Duodenal mucosa (tissue), 2 donors: ENCODE measurements at regions not wholly inside any gene's neighbourhood (a gene's known extent, or its start where the extent isn't known, plus 50 kb on each side); places are given as distances from the start of the nearest gene placed in this dataset.

Experiments
- H3K27ac ChIP-seq: one replicate; pipeline ENCODE4 v1.7.0; 2013; ENCODE audit warnings: low read depth, low read length
- H3K27me3 ChIP-seq, 2 donors: one replicate each; pipeline ENCODE4 v1.7.0; 2013; ENCODE audit warnings: low read length in 2 of 2, control low read depth in 1 of 2; ENCODE audit not compliant: insufficient read depth in 2 of 2, control insufficient read depth in 1 of 2
- H3K36me3 ChIP-seq, 2 donors: one replicate each; pipeline ENCODE4 v1.7.0; 2013; ENCODE audit warnings: low read length in 2 of 2, control low read depth in 1 of 2; ENCODE audit not compliant: insufficient read depth in 2 of 2, control insufficient read depth in 1 of 2
- H3K4me1 ChIP-seq, 2 donors: one replicate each; pipeline ENCODE4 v1.7.0; 2013; ENCODE audit warnings: low read length in 2 of 2, control low read depth in 1 of 2; ENCODE audit not compliant: insufficient read depth in 2 of 2, control insufficient read depth in 1 of 2
- H3K4me3 ChIP-seq, 2 donors: one replicate each; pipeline ENCODE4 v1.7.0; 2013; ENCODE audit warnings: low read length in 2 of 2, low read depth in 1 of 2
- H3K9ac ChIP-seq, 2 donors: one replicate each; pipeline ENCODE4 v1.7.0; 2013; ENCODE audit warnings: low read length in 2 of 2, low read depth in 1 of 2
- H3K9me3 ChIP-seq, 2 donors: one replicate each; pipeline ENCODE4 v1.7.0; 2013; ENCODE audit warnings: low read length in 2 of 2, control low read depth in 1 of 2; ENCODE audit not compliant: control insufficient read depth in 1 of 2

DNA sequence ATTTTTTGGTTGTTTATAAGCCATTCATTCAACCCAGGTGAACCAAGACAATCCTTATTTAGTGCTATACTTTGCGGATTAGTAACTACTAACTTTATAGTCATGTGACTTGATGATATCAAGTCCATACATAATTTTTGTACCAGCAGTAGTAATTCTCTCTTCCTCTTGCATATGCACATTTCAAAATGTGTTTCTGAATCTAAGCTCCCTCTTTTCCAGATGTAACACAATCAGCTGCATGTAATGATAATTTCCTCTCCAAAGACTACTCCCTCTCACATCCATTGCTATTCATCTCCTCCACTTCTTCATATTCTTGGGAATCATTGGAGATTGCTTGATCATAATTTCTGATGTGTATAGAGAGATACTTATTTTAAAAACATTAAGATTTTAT lies 510.1 kb upstream of the CDH18 start:
- H3K4me1 ChIP-seq: no peaks in the 10 kb centered on the region
- no peak overlapping the region for H3K4me3 ChIP-seq
- no peaks in the 10 kb centered on the region for H3K27me3 ChIP-seq
- H3K36me3 ChIP-seq: no peaks in the 10 kb centered on the region
- H3K27ac ChIP-seq: no peak overlapping the region
- no peak overlapping the region for H3K9ac ChIP-seq
- peaks cover 0 to 4% of the 10 kb centered on the region in 2 donors for H3K9me3 ChIP-seq

DNA sequence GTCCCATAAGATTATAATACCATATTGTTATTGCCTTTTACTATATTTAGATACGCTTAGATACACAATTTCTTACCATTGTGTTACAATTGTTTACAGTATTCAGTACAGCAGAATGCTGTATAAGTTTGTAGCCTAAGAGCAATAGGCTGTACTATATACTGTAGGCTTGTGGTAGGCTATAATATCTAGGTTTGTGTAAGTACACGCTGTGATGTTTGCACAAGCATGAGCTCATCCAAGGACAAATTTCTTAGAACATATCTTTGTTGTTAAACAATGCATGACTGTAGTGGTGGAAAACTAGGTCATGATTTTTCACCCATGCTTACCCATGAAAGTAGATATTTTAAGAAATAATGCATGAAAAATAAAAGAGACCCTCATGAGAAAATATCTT lies 509.4 kb upstream of the CDH18 start:
- H3K36me3 ChIP-seq: no peaks in the 10 kb centered on the region
- no peak overlapping the region for H3K4me3 ChIP-seq
- no peaks in the 10 kb centered on the region for H3K4me1 ChIP-seq
- peaks cover 0 to 4% of the 10 kb centered on the region in 2 donors for H3K9me3 ChIP-seq
- H3K9ac ChIP-seq: no peak overlapping the region
- H3K27me3 ChIP-seq: no peaks in the 10 kb centered on the region
- H3K27ac ChIP-seq: no peak overlapping the region

DNA sequence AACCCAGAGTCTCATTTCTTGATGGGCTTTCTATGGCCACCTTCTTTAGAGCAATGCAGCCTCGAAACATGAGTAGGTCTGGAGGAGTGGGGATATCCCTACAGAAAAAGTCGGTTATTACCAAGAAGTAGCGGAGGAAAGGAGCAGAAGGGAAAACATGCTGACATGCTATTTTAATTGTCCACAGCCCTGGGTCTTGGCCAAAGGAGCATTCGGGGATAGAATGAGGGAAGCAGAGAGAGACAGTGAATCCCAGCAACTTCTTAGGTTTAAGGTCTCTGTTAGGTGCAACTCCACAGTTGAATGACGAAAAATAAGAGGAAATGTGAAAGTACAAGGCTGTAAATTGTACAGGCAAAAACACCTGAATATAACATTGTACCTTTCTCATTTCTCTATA lies 506.7 kb upstream of the CDH18 start:
- no peaks in the 10 kb centered on the region for H3K36me3 ChIP-seq
- no peaks in the 10 kb centered on the region for H3K27me3 ChIP-seq
- H3K4me3 ChIP-seq: no peak overlapping the region
- no peaks in the 10 kb centered on the region for H3K4me1 ChIP-seq
- H3K9ac ChIP-seq: no peak overlapping the region
- no peak overlapping the region for H3K27ac ChIP-seq
- H3K9me3 ChIP-seq: peaks cover 4 to 5% of the 10 kb centered on the region in 2 donors

DNA sequence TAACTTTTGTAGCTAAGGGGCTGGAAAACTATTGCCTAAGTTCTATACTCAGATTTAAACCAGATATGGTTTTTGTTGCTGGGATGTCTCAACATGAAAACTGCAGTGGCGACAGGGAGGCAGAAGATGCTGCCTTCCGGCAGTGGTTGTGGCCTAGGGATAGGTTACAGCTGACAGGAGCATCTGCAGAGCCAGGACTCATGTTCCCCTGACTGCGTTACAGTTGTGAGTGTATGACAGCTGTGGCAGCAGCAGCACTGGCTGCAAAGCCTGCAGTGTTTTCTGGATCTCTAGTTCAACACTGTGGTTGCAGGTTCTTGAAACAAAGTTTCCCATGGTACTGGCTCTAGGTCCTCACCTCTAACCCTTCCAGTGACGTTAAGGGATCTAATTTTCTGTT lies 498.8 kb upstream of the CDH18 start:
- H3K4me1 ChIP-seq: no peaks in the 10 kb centered on the region
- H3K36me3 ChIP-seq: no peaks in the 10 kb centered on the region
- H3K9me3 ChIP-seq: peaks cover 5 to 9% of the 10 kb centered on the region in 2 donors
- H3K4me3 ChIP-seq: no peak overlapping the region
- no peaks in the 10 kb centered on the region for H3K27me3 ChIP-seq
- no peak overlapping the region for H3K9ac ChIP-seq
- no peak overlapping the region for H3K27ac ChIP-seq

DNA sequence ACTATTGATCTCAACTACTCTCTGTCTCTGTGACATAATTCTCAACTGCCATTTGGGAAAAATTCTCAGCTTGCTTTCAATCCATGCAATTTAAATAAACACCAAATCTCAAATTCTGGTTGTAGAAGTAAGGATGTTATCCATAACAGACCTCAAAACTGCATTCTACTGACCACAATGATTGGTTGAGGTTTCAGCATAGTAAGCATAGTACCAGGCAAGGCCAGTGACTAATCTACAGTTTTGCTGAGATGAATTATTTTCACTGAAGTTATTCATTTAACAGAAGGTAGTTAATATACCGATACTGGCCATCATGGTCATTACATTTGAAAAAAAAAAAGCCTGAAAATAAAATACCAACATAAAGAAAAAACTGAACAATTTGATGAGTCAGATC lies 488.0 kb upstream of the CDH18 start:
- H3K9ac ChIP-seq: no peak overlapping the region
- no peak overlapping the region for H3K4me3 ChIP-seq
- H3K36me3 ChIP-seq: no peaks in the 10 kb centered on the region
- H3K4me1 ChIP-seq: no peaks in the 10 kb centered on the region
- H3K9me3 ChIP-seq: peaks cover 17 to 18% of the 10 kb centered on the region in 2 donors
- no peak overlapping the region for H3K27ac ChIP-seq
- H3K27me3 ChIP-seq: no peaks in the 10 kb centered on the region

DNA sequence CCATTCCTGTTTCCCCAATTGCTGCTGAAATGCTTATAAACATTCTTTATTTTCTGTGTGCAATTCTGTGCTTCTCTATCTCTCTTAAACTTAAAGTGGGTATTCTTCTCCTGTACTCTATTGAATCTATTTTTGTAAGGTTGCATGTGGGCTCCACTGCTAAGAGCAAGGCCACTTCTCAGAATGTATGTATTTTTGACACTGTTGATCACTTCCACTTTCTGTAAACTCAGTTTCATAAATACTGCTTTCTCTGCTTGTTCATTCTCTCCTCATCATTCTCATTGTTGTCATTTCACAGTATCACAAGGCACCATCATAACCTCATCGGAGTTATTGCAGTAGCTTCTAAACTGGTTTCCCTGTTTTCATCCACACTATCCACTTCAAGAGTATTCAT lies 483.0 kb upstream of the CDH18 start:
- H3K4me3 ChIP-seq: no peak overlapping the region
- H3K27ac ChIP-seq: no peak overlapping the region
- no peaks in the 10 kb centered on the region for H3K27me3 ChIP-seq
- H3K4me1 ChIP-seq: no peaks in the 10 kb centered on the region
- peaks cover 3 to 9% of the 10 kb centered on the region in 2 donors for H3K9me3 ChIP-seq
- no peaks in the 10 kb centered on the region for H3K36me3 ChIP-seq
- H3K9ac ChIP-seq: no peak overlapping the region

DNA sequence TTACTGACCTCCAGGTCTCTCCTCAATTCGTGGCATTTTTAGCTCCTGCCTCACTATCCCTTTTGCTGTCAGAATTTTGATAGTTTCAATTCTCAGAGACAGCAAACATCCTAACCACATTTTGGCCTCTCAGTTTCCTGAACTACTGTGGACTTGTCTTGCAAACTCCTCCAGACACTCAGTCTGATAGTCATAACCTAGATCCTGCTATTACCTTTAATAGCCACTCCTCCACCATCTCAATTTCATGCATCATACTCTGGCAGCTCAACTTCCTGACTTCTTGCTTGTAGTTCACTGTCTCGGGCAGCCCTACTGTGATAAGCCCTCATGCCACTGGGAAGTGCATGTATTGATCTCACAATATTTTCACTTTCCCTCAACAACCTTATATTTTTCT lies 481.8 kb upstream of the CDH18 start:
- Histone ChIP-seq H3K4me1 (no peaks in the 10 kb centered on the region), H3K27me3 (no peaks in the 10 kb centered on the region), H3K27ac (no peak overlapping the region), H3K9me3 (peaks cover 3 to 9% of the 10 kb centered on the region in 2 donors), H3K9ac (no peak overlapping the region), H3K4me3 (no peak overlapping the region), H3K36me3 (no peaks in the 10 kb centered on the region)

DNA sequence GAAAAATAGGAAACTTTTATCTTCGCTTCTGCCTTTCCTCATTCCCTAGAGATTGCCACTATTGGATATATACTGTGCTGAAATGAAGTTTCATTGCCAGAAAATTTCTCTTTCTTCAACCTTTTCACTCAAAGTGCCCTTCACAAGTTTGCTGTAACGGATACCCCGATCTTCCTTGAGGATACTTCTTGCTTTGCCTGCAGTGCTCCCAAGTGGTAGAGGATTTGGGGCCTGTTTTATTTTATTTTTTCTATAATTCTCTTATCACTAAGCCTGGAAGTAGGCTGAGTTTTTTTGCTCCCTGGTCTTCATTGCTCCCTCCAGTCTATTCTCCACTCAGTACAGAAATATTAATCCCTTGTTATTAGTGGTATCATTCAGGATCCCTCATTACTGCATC lies 481.4 kb upstream of the CDH18 start:
- Histone ChIP-seq H3K27me3 (no peaks in the 10 kb centered on the region), H3K36me3 (no peaks in the 10 kb centered on the region), H3K27ac (no peak overlapping the region), H3K4me1 (no peaks in the 10 kb centered on the region), H3K4me3 (no peak overlapping the region), H3K9ac (no peak overlapping the region), H3K9me3 (peaks cover 3 to 6% of the 10 kb centered on the region in 2 donors)

DNA sequence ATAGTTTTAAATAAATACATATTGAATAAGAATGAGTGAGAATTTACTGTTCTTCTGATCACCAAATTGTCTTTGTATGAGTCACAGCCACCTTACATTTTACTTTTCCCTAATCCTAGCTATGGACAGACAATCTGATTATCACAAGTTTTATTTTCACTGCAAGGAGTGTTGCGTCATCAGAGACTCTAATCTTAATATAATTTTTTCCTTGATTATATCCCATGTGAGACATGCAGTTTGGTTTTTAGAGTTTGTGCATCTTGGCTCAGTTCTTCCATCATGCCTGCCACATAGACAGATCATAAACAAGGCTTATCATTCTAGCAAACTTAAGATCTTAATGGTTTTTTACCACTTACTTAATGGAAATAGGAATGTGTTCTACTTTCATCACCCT lies 478.5 kb upstream of the CDH18 start:
- H3K27ac ChIP-seq: no peak overlapping the region
- peaks cover 6 to 10% of the 10 kb centered on the region in 2 donors for H3K9me3 ChIP-seq
- H3K9ac ChIP-seq: no peak overlapping the region
- no peaks in the 10 kb centered on the region for H3K4me1 ChIP-seq
- no peaks in the 10 kb centered on the region for H3K36me3 ChIP-seq
- H3K4me3 ChIP-seq: no peak overlapping the region
- no peaks in the 10 kb centered on the region for H3K27me3 ChIP-seq

DNA sequence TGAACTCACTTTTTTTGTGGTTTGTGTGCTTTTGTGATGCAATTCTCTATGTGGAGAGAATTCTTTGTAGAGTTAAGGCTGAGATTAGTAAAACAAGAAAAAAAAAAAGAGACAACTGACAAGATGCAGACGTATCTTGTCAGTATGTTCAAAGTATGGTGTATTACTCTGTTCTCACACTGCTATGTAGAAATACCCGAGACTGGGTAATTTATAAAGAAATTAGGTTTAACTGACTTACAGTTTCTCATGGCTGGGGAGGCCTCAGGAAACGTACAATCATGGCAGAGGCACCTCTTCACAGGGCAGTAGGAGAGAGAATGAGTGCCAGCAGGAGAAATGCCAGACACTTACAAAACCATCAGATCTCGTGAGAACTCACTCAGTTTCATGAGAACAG lies 475.2 kb upstream of the CDH18 start:
- no peak overlapping the region for H3K9ac ChIP-seq
- H3K4me3 ChIP-seq: no peak overlapping the region
- H3K27ac ChIP-seq: no peak overlapping the region
- H3K9me3 ChIP-seq: peaks cover 4 to 7% of the 10 kb centered on the region in 2 donors
- H3K4me1 ChIP-seq: no peaks in the 10 kb centered on the region
- no peaks in the 10 kb centered on the region for H3K36me3 ChIP-seq
- no peaks in the 10 kb centered on the region for H3K27me3 ChIP-seq

DNA sequence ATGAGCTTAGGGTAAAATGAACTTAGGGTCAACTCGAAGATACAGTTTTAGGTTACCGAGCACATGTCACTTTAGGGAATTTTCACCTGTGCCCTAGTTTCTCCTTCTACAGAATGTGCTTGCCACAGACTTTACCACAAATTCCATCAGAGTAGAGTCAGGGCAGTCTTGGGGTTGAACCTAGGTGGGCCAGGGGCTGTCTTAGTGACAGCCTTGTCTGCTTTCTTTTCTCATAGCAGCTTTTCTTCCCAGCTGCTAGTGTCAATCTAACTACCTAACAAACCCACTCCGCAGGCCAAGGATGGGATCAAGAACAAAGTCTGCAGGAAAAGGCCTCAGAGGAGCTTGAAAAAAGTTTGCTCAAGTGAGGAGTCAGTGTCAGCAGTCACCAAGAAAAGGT lies 458.1 kb upstream of the CDH18 start:
- H3K36me3 ChIP-seq: no peaks in the 10 kb centered on the region
- H3K4me3 ChIP-seq: no peak overlapping the region
- no peaks in the 10 kb centered on the region for H3K27me3 ChIP-seq
- peaks cover 4 to 5% of the 10 kb centered on the region in 2 donors for H3K9me3 ChIP-seq
- H3K9ac ChIP-seq: no peak overlapping the region
- H3K27ac ChIP-seq: no peak overlapping the region
- no peaks in the 10 kb centered on the region for H3K4me1 ChIP-seq
